GM12878 (cell line): ENCODE measurements at regions not wholly inside any gene's neighbourhood (a gene's known extent, or its start where the extent isn't known, plus 50 kb on each side); places are given as distances from the start of the nearest gene placed in this dataset.

Experiments
- EED ChIP-seq: sonication (generic); IDR thresholded peaks from 2 replicates; pipeline ENCODE4 v1.6.1; 2016; ENCODE audit warnings: antibody characterized with exemption, low read depth
- EP300 ChIP-seq, 2 experiments: fragments of 150-350 bp in 1 of 2; IDR thresholded peaks; 2 replicates each; pipeline ENCODE4 v1.6.1; 2011 to 2012; ENCODE audit warnings: low read depth in 2 of 2, low read length in 2 of 2, borderline replicate concordance in 1 of 2, improper control_type of control experiment in 1 of 2, inconsistent platforms in 1 of 2; ENCODE audit not compliant: control insufficient read depth in 1 of 2
- EZH2 ChIP-seq: IDR thresholded peaks from 2 replicates; pipeline ENCODE4 v1.6.1; 2012; ENCODE audit warnings: low read depth, mild to moderate bottlenecking, control low read depth, inconsistent platforms, low read length, borderline replicate concordance; ENCODE audit not compliant: control insufficient read depth
- MYB ChIP-seq: fragments of 150-350 bp; IDR thresholded peaks from 2 replicates; pipeline ENCODE4 v1.6.1; 2014; ENCODE audit warnings: mild to moderate bottlenecking, low read depth, low read length, borderline replicate concordance
- POLR2AphosphoS2 ChIP-seq: IDR thresholded peaks from 2 replicates; pipeline ENCODE4 v1.6.1; 2011; ENCODE audit warnings: low read depth, mild to moderate bottlenecking, low read length, improper control_type of control experiment, moderate library complexity
- SKIL ChIP-seq: fragments of 450-650 bp; IDR thresholded peaks from 2 replicates; pipeline ENCODE4 v1.6.1; 2017; ENCODE audit warnings: mild to moderate bottlenecking, low read depth, inconsistent platforms; ENCODE audit not compliant: poor library complexity, severe bottlenecking
- SRF ChIP-seq, 2 experiments: IDR thresholded peaks; 2 replicates each; pipeline ENCODE4 v1.6.1; 2011; ENCODE audit warnings: low read depth in 2 of 2, low read length in 2 of 2, mild to moderate bottlenecking in 1 of 2, moderate library complexity in 1 of 2
- ZBTB11 ChIP-seq: fragments of 450-650 bp; formaldehyde crosslinking; IDR thresholded peaks from 2 replicates; pipeline ENCODE4 v1.5.0; 2022; ENCODE audit warnings: mild to moderate bottlenecking, missing genetic modification characterization
- ZNF24 ChIP-seq: fragments of 450-650 bp; IDR thresholded peaks from 2 replicates; pipeline ENCODE4 v1.6.1; 2017; ENCODE audit warnings: antibody characterized with exemption, mild to moderate bottlenecking

- no peak for TF ChIP-seq ZBTB11 (CRISPR knock-in tag)
- TF ChIP-seq SKIL: no peak
- TF ChIP-seq EED: no peak
- TF ChIP-seq MYB: no peak
- TF ChIP-seq EZH2: no peak
- no peak for TF ChIP-seq EP300 (IDR thresholded peaks at IDR 0.05; ENCODE audit: borderline replicate concordance in 1 of 2, control insufficient read depth in 1 of 2, low read depth in 2 of 2, low read length in 2 of 2)
- no peak for TF ChIP-seq SRF (IDR thresholded peaks at IDR 0.05; ENCODE audit: low read depth in 2 of 2, low read length in 2 of 2)
- no peak for TF ChIP-seq POLR2AphosphoS2
- no peak for TF ChIP-seq ZNF24
Observed at GRCh38 chr2:163364736-163365135, 371.1 kb downstream of the FIGN start (continued).
